Stimulated activated CD4-positive, alpha-beta T cell treated with anti-CD3 and anti-CD28 coated beads, Interleukin-4, amount 100 ng/mL, for 1 hour (primary cell): ENCODE measurements at regions not wholly inside any gene's neighbourhood (a gene's known extent, or its start where the extent isn't known, plus 50 kb on each side); places are given as distances from the start of the nearest gene placed in this dataset.

Source experiments
- DNase-seq: peaks from one replicate; pipeline ENCODE4 v3.0.0-alpha.2; 2020

DNA sequence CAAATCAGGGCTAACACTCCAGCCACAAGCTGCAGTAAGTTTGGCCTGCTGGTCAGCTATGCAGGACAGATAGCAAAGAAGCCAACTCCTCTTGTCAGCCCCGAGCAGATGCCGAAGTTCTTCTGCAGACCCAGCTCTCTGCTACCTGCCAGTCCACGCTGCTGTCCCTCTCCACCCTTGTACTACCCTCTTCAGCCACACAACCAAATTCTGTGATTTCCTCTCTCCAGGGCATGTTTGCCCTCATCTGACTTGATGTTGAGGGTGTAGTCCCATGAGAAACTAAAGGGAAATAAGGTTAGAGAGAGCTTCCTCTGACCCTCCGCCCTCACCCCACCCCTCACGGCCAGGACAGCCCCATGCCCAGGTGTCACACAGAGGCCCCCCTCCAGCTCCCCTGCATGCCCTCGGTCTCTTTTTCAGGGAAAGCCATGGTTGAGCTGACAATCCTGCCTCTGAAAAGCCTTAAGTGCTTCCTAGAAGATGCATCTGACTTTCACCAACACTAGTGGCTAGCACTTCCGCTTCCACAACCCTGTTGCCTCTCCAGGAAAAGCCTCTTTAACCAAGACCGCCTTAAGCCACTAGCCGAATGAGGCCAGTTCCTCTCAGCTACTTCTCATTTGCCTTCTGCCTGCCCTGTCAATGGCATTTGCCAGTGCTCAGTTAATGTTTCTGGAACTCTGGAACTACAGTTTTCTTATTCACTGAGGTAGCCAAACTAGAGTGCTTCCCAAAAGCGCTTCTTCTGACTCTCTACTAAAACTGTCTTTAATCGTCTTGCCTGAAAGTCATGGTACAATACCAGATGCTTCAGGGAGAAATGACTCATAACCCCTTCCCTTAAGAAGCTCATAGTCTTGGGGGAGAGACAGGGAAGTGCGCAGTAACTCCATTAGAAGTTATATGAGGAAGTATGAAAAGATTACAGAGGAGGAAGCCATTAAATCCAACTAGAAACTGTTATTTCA, 300.4 kb upstream of the STT3B start:
- no peak for DNase-seq

DNA sequence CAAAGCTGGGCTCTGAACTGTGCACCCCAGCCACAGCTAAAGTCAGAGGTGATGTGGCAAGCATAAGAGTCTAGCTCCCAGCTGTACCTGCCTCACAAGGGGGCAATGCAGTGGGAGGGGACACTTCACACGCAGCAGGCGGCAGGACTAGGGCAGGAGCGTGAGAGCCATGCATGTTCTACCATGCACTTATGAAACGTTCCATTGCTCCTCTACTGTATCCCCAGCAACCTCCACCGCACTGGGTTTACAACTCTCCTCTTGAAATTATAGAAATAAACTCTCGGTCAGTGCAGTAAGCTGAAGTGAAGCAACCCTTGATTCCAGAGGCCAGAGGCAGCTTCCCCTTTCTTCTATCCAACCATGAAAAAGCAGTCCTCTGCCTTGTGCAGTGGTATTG, 298.6 kb upstream of the STT3B start:
- no peak for DNase-seq

GRCh38 chr3:31235062-31235700, 297.5 kb upstream of the STT3B start:
- DNase-seq: no peak

DNA sequence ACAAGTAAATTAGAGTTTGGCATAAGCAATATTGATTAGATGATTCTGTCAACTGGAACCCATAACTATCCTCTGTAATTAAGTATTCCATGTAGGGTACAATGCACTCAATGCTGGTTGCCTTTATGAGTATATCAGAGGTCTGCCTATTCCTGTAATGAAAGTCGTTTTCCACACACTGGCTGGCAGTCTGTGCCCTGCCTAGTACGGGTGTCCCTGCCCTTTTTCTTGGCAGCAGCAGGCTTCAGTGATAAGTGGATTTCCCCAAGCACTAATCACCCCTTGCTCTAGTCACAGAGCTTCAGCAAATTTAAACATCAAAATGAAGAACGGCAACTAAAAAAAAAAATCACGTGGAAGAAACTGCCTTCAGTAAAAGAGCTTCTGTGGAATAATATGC, 294.8 kb upstream of the STT3B start:
- DNase-seq: no peak

DNA sequence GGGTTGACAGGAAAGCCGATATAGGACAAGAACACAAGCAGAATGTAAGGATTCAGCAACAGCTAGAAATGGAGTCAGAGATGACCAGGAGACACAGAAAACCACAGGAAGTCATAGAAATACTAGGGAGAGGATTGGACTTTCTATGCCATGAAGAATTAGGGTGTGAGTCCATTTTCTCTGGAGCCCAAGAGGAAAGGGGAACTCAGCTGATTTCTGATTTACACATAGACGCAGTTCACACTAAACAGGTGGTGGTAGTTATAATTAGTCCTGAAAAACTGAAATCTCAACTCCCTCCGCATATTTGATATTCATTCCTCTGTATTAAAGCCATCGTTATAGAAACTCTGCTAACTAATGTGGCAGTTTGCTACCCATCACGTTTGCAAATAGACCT, 292.7 kb upstream of the STT3B start:
- no peak for DNase-seq

GRCh38 chr3:31240466-31240865, 292.3 kb upstream of the STT3B start:
- no peak for DNase-seq

- DNase-seq: no peak
These were observed 291.9 kb upstream of the STT3B start for GRCh38 chr3:31240874-31241273.

DNA sequence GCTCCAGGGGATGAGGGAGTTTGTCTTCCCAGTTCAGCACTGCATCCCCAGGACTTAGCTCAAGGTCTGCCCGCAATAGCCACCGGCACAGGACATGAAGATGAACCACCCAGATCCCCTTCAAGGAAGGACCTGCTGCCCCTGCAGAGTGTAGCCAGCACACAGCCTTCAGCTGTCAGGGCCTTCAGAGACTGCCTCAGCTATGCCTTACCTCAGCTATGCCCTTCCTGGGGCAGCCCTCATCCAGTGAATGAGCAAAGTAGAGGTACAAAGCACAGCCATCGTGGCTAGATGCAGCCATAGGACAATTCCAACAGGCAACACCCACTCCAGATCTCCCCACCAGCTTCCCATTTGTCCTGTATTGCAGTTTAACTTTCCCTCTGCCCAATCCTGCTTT, 291.2 kb upstream of the STT3B start:
- no peak for DNase-seq

DNA sequence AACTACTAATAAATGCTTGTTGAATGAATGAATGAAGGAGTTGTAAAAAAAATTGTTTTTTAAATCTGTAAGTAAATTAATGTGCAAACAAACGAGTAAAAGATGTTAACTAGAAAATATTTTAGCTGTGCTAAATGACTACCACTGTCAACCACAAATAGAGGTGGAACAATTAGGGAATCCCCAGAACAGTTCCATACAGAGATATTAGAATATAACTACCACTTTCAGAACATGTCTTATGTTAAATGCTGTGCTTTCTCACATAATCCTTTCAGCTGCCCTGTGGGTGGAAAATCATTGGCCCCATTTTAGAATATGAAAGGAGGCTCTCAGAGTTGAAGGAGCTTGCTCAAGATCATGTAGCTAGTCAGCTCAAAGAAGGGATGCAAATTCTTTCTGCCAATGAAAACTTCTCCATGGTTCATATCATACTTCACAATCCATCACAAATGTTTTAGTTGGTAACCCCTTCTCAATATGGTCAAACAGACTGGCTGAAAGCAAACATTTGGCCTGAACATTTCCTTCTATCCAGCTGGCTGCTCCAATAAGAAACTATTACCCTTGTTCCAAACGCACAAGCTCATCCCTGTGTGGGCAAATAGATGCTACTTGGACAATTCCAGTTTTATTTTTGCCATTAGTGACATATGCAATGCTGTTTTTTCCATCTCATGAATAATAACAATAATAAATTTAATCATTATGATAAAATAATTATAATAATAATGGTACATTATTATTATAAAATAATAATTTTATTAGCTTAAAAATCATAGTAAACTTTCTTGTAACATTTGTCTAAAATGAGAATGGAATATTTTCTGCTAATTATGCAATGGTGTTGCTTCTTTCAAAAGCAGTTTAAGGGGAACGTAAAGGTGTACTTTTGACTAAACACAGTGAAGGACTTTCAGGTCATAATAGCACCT, 290.4 kb upstream of the STT3B start:
- DNase-seq: no peak

- DNase-seq: no peak
These were observed 287.6 kb upstream of the STT3B start for GRCh38 chr3:31244929-31245817.

DNA sequence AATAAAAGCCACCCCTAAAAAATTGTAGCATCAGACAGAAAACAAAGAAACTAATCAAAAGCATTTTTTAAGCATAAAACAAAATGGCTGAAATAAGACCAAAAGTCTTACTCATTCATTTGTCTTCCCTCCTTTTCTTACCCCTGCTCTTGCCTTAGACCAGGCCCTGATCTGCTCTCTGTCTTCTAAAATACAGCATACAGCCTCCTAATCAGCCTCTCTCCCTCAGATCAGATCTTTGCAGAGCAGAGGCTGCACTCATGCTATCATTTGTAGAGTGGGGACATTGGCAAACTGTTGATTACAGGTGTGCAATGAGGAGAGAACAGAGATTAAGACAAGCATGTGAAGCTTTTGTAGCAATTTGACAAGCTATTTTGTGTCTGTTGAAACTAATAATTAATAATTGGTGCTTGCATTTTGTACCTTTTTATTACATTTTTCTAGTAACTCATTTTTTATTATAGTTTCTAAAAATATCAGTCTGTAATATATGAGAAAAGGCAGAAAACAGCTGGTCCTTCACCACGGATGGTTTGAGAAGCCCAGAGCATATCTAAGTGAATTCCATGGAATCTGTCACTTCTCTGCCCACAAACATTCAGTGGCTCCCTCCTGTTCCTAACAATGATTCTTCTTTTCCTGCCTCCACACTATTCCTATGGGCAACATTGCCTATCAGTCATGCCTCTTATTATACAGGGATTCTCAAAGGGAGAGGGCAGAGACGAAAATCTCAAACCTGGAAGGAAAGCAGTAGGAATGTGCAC, 286.2 kb upstream of the STT3B start:
- no peak for DNase-seq

- DNase-seq: no peak
These were observed 285.7 kb upstream of the STT3B start for GRCh38 chr3:31247063-31247447.

DNA sequence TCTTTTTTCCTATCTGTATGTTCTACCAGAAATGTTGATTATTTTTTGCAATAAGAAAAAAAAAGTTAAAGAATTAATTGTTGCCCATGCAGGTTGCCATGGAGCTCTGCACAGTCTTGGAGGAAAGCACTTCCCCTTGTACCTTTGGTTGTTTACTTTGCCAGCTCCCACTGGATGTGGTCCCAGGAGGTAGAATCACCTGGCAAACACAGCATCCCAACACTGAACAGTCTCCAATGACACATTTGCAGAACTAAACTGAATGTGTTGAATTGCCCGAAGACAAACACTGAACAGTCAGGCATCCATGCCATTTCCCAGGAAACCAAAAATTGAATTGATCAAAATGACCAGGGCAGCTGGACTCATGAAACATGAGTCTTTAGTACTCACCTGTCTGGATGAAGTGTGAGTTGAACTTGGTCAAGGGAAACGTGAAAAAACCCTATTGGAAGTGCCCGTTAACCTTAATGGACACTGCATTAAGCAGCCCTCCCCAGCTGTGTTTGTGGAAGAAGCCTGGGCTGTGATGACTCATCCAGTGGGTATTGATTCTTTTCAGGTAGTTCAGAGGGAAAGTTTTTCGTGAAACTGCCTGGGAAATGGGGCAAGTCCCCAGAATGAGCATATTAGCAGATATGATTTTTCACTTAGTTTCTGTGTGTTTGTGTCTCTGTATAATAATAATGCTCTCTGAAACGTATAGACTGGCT, 284.7 kb upstream of the STT3B start:
- no peak for DNase-seq

DNA sequence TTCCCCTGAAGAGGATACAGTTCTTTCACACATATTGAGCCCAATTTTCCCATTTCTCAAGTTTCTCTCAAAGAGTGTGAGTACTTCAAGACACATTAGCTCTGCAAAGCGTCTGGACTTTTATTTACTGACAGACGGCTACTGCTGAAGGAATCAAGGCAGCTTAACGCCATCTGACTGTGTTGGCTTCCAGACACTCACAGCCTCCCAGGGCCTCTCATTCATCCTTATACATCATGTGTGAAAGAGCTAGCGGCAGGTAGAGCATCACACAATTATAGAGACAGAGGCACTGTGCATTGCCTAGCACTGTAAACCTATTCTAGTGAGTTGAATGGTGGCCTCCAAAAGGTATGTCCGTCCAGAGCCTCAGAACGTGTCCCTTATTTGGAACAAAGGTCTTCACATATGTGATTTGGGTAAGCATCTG, 284.1 kb upstream of the STT3B start:
- DNase-seq: no peak

DNA sequence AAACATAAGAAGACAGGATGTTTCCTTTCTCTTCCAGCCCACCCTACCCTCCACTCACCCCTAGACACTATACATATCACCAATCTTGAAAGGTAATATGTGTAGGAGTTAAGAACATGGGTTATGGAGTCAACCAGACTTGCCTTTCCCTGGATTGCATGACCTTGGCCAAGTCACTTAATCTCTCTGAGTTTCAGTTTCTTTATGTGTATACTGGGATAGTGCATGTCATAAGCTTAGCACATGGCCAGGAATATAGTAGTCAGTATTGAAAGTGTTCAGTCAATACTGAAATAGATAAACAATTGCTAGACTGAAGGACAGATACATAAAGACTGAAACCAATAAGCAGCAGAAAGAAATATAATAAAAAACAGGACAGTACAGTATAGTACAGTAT, 283.2 kb upstream of the STT3B start:
- no peak for DNase-seq

- DNase-seq: no peak
These were observed 282.5 kb upstream of the STT3B start for GRCh38 chr3:31250116-31250777.

DNA sequence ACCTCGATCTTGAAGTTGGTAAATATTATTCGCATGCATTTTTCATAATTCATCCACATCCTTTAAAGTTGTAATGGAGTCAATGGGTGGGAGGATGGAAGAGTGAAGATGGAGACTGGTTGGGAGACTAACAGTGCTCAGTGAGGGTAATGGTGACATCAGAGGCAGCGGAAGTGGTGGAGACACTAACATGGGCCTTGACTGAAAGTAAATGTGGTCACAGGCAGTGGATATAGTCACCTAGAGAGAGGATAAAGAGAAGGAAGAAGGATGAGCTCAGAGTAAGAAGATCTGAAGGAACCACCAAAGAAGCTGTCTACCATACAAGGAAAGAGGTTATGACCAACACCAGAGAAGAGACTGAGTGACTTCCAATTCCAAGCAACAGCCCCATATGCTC, 281.6 kb upstream of the STT3B start:
- no peak for DNase-seq

DNA sequence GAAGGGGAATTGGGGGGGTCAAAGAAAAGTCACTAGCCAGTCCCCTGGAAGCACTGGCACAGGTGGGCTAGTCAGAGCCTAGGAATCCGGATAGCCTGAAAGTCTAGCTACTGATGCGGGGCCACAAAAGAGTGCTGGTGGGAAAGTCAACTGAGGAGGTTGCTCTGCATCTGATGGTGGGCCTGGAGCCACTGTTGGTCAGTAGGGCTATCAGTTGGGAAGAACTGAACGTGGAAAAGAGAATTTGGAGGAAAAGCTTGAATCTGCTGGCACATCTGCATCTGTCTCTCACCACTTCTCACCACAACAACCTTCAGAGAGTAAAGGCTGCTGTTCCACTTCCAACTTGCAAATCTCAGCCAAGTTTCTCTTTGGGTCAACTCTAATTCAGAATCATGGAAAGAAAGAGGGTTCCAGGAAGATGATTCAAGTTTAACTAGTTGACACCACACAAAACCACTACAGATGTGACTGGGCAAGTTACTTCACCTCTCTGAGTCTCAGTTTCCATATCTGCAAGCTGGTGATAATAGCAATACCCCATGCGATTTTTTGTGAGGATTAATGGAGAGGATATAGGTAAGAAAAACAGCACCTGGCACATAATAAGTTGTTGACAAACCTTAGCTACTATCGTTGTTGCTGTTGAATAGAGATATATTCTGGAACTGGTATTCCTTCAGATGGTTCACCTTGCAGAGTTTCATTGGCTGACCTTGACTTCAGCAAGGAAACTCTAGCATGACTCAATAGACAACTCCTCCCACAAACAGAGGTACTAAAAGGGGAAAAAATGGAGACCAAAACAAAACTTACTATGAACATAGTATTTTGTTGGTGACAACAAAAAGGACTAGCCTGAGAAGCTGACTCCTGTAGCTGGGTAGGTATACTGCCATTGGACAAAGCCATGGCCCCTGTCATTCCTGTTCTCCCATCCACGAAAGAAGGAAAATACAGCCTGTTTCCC, 280.2 kb upstream of the STT3B start:
- DNase-seq: no peak

DNA sequence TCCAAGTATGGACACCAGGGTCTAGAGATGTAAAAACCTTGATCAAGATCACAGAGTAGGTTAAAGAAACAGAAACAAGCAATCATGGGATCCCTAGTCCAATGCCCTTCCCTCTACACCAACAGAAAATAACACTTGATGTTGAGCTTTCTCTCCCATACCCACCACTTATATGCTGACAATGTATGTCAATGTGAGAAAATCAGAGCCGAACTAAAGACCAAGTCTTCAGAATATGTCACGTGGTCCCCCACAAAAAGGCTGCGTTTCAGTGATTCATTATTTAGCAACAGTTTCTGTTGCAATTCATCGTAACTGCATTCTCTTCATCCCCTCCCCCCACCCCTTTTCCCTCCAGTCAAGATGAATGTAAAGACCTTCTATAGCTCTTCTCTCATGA, 278.9 kb upstream of the STT3B start:
- DNase-seq: no peak
